MM.1S (cell line): ENCODE measurements at regions not wholly inside any gene's neighbourhood (a gene's known extent, or its start where the extent isn't known, plus 50 kb on each side); places are given as distances from the start of the nearest gene placed in this dataset.

Source experiments
- DNase-seq: peaks from one replicate; pipeline ENCODE4 v3.0.0-alpha.2; 2015
- H2AFZ ChIP-seq: fragments of 300-600 bp; sonication (generic); 2 replicates; pipeline ENCODE4 v1.6.0; 2016; ENCODE audit warnings: antibody characterized with exemption, low read length
- H3F3A ChIP-seq: fragments of 300-600 bp; sonication (generic); 2 replicates; pipeline ENCODE4 v1.6.1; 2016; ENCODE audit warnings: mild to moderate bottlenecking, antibody characterized with exemption, low read length, moderate library complexity, mixed read lengths; ENCODE audit not compliant: insufficient read depth
- H3K27ac ChIP-seq: fragments of 300-600 bp; sonication (generic); 2 replicates; pipeline ENCODE4 v1.5.1; 2016; ENCODE audit warnings: mild to moderate bottlenecking, low read length
- H3K27me3 ChIP-seq: fragments of 300-600 bp; sonication (generic); replicated peaks from 2 replicates; pipeline ENCODE4 v1.6.0; 2016; ENCODE audit warnings: low read length; ENCODE audit not compliant: insufficient read depth
- H3K36me3 ChIP-seq: fragments of 300-600 bp; sonication (generic); replicated peaks from 2 replicates; pipeline ENCODE4 v1.6.1; 2016; ENCODE audit warnings: mild to moderate bottlenecking, low read length, mixed read lengths; ENCODE audit not compliant: insufficient read depth
- H3K4me1 ChIP-seq: fragments of 300-600 bp; sonication (generic); 2 replicates; pipeline ENCODE4 v1.6.1; 2016; ENCODE audit warnings: low read length, mixed read lengths
- H3K4me2 ChIP-seq: fragments of 300-600 bp; sonication (generic); 2 replicates; pipeline ENCODE4 v1.6.0; 2016; ENCODE audit warnings: low read depth, low read length
- H3K4me3 ChIP-seq: fragments of 300-600 bp; sonication (generic); 2 replicates; pipeline ENCODE4 v1.5.1; 2016; ENCODE audit warnings: low read length, mixed read lengths
- H3K79me2 ChIP-seq: fragments of 300-600 bp; sonication (generic); 2 replicates; pipeline ENCODE4 v1.6.1; 2016; ENCODE audit warnings: mixed run types, low read length, mixed read lengths
- H3K9ac ChIP-seq: fragments of 300-600 bp; sonication (generic); 2 replicates; pipeline ENCODE4 v1.6.1; 2016; ENCODE audit warnings: low read length, mixed read lengths
- H3K9me2 ChIP-seq: fragments of 300-600 bp; sonication (generic); replicated peaks from 2 replicates; pipeline ENCODE4 v1.6.1; 2016; ENCODE audit warnings: mild to moderate bottlenecking, low read length, mixed read lengths; ENCODE audit not compliant: insufficient read depth
- H3K9me3 ChIP-seq: fragments of 300-600 bp; sonication (generic); replicated peaks from 2 replicates; pipeline ENCODE4 v1.6.1; 2016; ENCODE audit warnings: mild to moderate bottlenecking, low read length, mixed read lengths; ENCODE audit not compliant: insufficient read depth
- H4K20me1 ChIP-seq: fragments of 300-600 bp; sonication (generic); 2 replicates; pipeline ENCODE4 v1.6.1; 2016; ENCODE audit warnings: mild to moderate bottlenecking, low read length, moderate library complexity, mixed read lengths; ENCODE audit not compliant: insufficient read depth
- EZH2 ChIP-seq: fragments of 300-600 bp; sonication (generic); optimal IDR thresholded peaks from 2 replicates; pipeline ENCODE3; 2017; ENCODE audit warnings: low read depth, mild to moderate bottlenecking, antibody characterized with exemption, low read length, mixed read lengths
- EZH2phosphoT487 ChIP-seq: fragments of 300-600 bp; sonication (generic); IDR thresholded peaks from 2 replicates; pipeline ENCODE4 v1.6.1; 2018; ENCODE audit warnings: antibody characterized with exemption, low read length
- TF ChIP-seq, protein P1 (sequence below): fragments of 300-600 bp; sonication (generic); IDR thresholded peaks from 2 replicates; pipeline ENCODE4 v1.5.1; 2016; ENCODE audit warnings: antibody characterized with exemption, low read length, mixed read lengths

DNA sequence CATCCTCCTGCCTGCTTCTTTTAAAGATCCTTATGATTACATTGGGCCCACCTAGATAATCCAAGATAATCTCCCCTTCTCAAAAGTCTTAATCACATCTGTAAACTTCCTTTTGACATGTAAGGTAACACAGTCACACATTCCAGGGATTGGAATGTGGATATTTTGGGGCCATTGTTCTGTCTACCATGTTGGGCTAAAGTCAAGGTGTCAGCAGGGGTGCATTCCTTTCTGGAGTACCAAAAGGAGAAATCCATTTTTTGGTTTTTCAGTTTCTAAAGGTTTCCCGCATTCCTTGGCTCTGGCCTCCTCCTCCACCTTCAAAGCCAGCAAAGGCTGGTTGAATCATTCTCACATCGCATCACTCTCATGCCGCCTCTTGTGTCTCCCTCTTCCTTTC, 197.6 kb upstream of the NFE2L3 start:
- Histone ChIP-seq H3K36me3 (no peaks in the 10 kb centered on the region), H2AFZ (no peak overlapping the region), H3K27ac (peak overlapping the region; percentile 30; the same call in 1 of the 2 replicates), H3K9ac (no peak overlapping the region), H3K79me2 (peaks cover 16% of the 10 kb centered on the region), H4K20me1 (no peaks in the 10 kb centered on the region), H3K4me1 (peaks cover 28% of the 10 kb centered on the region), H3K9me2 (no peaks in the 10 kb centered on the region), H3K4me2 (no peak overlapping the region), H3K27me3 (no peaks in the 10 kb centered on the region), H3K9me3 (no peaks in the 10 kb centered on the region), H3F3A (peaks cover 15% of the 10 kb centered on the region), H3K4me3 (no peak overlapping the region)
- TF ChIP-seq, protein P1, sequence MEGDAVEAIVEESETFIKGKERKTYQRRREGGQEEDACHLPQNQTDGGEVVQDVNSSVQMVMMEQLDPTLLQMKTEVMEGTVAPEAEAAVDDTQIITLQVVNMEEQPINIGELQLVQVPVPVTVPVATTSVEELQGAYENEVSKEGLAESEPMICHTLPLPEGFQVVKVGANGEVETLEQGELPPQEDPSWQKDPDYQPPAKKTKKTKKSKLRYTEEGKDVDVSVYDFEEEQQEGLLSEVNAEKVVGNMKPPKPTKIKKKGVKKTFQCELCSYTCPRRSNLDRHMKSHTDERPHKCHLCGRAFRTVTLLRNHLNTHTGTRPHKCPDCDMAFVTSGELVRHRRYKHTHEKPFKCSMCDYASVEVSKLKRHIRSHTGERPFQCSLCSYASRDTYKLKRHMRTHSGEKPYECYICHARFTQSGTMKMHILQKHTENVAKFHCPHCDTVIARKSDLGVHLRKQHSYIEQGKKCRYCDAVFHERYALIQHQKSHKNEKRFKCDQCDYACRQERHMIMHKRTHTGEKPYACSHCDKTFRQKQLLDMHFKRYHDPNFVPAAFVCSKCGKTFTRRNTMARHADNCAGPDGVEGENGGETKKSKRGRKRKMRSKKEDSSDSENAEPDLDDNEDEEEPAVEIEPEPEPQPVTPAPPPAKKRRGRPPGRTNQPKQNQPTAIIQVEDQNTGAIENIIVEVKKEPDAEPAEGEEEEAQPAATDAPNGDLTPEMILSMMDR: no peak
- TF ChIP-seq EZH2 (no peak), EZH2phosphoT487 (no peak)
- no peak for DNase-seq

DNA sequence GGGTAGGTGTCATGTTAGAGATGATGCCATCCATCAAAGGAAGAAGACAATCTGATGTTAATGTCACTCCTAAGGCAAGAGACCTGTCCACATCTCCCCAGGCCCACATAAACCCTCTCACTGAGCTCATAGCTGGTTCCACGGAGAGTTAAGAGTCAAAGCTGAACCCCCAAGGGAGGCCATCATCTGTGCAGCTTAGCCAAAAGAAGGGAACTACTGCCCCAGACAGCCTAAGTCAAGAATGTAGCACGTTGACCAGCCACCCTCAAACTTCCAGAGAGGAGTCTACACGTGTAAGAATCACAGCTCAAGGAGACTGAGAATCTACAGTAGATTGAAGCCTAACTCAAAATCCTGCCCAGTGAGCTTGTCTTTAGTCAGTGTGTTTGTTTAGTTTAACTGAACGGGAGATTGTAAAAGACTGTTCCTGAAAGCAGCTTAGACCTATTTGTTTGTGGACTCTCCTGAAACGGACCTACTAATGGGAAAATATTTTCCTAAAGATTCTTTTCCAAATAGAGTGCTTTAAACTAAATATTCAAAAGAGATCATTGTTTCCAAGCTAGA, 192.7 kb upstream of the NFE2L3 start:
- DNase-seq: no peak
- Histone ChIP-seq H2AFZ (no peak overlapping the region), H3K9me2 (no peaks in the 10 kb centered on the region), H3F3A (peaks cover 10% of the 10 kb centered on the region), H3K27me3 (no peaks in the 10 kb centered on the region), H3K4me3 (no peak overlapping the region), H3K27ac (no peak overlapping the region), H3K9me3 (no peaks in the 10 kb centered on the region), H3K4me2 (no peak overlapping the region), H4K20me1 (no peaks in the 10 kb centered on the region), H3K9ac (no peak overlapping the region), H3K79me2 (no peaks in the 10 kb centered on the region), H3K36me3 (no peaks in the 10 kb centered on the region), H3K4me1 (peaks cover 19% of the 10 kb centered on the region)
- TF ChIP-seq EZH2phosphoT487 (no peak), EZH2 (no peak)
- TF ChIP-seq, protein P1: no peak

DNA sequence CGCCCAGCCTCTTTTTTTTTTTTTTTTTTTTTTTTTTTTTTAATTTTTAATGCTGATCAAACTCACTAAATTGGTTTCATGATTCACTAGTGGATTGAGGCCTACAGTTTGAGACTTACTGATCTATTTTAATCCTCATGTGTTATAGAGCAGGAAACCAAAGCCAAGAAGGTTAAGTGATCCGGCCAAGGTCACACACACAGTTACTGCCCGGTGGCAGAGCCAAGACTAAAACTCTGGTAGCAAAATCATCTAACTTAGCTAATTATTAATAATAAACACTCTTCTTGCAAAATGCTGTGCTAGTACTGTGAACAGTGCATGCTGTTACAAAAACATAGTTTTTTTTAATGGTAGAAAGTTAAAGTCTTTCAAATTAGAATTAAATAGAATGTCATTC, 188.3 kb upstream of the NFE2L3 start:
- DNase-seq: peak; percentile 84
- Histone ChIP-seq H3K9me3 (no peaks in the 10 kb centered on the region), H3F3A (peaks cover 54% of the 10 kb centered on the region), H4K20me1 (no peaks in the 10 kb centered on the region), H2AFZ (no peak overlapping the region), H3K4me2 (peak overlapping the region; percentile 77), H3K4me1 (peaks cover 52% of the 10 kb centered on the region), H3K79me2 (peaks cover 12% of the 10 kb centered on the region), H3K4me3 (peak overlapping the region; percentile 37), H3K36me3 (no peaks in the 10 kb centered on the region), H3K27me3 (no peaks in the 10 kb centered on the region), H3K27ac (peak overlapping the region; percentile 96), H3K9me2 (no peaks in the 10 kb centered on the region), H3K9ac (peak overlapping the region; percentile 80)
- TF ChIP-seq EZH2: no peak
- TF ChIP-seq, protein P1: no peak
- TF ChIP-seq EZH2phosphoT487: no peak
